ENCODE measurements at regions not wholly inside any gene's neighbourhood (a gene's known extent, or its start where the extent isn't known, plus 50 kb on each side); places are given as distances from the start of the nearest gene placed in this dataset.
A peak's percentile ranks its signal among the peaks of the same experiment; 100 is the strongest.

DNA sequence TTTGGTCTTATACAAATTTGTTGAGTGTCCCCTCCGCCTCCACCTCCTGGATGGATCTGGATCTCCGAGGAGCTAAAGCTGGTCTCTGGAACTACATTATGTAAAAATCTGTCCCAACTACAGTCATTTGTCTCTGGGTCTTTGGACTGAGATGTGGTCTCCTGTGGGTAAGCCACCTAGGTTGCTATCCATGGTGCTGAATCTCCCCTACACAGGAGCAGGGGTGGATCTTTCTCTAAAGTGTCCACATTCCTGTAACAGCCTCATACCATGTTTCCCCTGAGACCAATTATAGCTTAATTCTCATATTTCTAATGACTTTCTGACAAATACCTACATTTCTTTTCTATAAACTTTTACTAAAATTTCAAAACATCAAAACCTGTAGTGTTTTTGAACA, 625.8 kb downstream of the TAFA4 start:
- DNase-seq (ENCODE audit: low spot score), result peak; percentile 10

- no peak for DNase-seq (ENCODE audit: low spot score)
These were observed 636.9 kb downstream of the TAFA4 start for GRCh38 chr3:68295457-68295856.

DNA sequence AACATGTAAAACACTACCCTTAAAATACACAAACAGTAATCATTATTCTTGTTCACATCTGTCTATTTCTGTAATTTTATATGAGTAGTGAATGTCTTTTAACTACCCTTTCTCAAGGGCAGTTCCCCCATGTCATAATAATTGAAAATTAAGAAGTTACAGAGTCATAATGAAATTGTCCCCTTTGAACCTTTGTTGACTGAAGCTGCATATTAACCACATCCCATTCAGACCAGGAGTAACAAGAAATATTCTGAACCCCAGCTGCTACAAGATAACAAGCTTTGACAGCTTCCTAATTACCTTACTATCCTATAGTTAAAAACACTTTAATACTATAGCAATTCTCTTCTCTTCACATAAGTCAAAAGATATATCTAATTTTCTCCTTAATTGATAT, 635.9 kb upstream of the SUCLG2 start:
- no peak for DNase-seq (ENCODE audit: low spot score)

- no peak for DNase-seq (ENCODE audit: low spot score)
These were observed 633.7 kb upstream of the SUCLG2 start for GRCh38 chr3:68288085-68288484.

- no peak for DNase-seq (ENCODE audit: low spot score)
These were observed 632.7 kb upstream of the SUCLG2 start for GRCh38 chr3:68287101-68287500.

DNA sequence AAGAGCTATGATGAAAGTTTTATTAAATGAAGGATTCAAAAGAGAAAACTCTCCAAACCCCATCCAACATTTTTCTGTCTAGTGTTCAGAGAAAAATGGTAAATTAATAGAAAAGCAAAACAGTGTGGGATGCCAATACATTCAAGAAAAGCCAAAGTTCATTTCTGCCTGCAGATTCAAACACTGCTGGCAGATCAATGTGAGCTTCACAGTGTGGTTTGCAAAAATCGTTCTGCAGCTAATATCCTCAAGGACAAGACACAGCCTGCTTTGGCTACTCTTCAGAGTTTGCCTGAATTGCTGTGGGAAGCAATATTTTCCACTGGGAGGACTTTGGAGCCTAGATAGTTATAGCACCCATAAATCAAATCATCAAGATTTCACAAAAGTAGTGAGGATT, 619.9 kb upstream of the SUCLG2 start:
- DNase-seq (ENCODE audit: low spot score), result no peak

DNA sequence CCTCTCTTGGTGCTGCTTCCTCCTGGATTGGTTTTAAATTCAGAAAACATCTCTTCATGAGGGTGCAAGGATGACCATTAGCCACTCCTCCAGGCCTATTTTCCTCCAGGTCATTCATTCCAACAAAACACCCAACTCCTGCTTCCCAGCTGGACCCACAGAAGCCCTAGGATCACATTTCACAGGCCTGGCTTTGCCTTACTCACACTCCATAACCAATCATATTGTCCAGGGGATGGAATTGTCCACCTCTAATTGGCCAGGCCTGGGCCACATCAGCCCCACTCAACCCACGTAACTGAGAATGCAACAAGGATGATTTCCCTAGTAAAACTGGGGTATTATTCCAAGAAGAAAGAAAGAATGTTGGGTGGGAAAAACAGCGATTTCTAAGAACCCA, 616.7 kb upstream of the SUCLG2 start:
- DNase-seq (ENCODE audit: low spot score), result no peak

- DNase-seq (ENCODE audit: low spot score), result peak; percentile 1
These were observed 602.3 kb upstream of the SUCLG2 start for GRCh38 chr3:68256635-68257223.

DNA sequence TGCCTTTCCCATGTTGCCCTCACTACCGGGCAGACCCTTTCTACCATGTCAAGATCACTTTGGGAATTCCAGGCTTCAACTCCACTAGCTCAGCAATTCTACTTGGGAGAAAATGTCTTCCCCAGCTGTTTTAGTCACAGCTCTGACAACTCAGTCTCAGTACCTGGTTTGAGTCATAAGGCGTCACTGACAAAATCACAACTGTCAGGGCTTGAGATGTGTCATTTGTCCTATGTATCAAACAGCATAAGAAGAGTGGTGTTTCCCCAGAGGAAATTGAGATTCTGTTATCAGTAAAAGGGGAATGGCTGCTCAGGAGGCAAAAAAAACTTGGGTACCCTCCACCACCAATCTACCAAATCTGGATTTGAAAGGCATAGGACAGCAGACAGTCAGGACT, 594.9 kb upstream of the SUCLG2 start:
- no peak for DNase-seq (ENCODE audit: low spot score)

GRCh38 chr3:68242606-68243005, 588.2 kb upstream of the SUCLG2 start:
- DNase-seq (ENCODE audit: low spot score), result no peak

DNA sequence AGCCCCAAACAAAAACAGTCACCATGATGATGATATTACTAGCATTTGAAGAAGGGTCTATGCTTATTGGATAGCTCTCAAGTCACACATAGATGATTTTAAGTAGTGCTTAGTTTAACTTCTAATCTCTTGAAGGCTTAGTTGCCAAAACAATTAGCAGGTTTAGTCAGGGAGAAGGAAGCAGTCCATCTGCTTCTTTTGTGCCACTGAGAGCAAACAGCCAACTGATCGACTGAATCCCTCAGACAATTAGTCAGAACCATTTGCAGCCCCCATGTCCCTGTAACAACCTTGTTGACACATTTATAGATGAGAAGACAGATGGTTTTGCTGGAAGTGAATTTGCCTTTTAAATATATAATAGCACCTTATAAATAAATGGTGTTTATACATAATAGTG, 585.1 kb upstream of the SUCLG2 start:
- DNase-seq (ENCODE audit: low spot score), result no peak

- DNase-seq (ENCODE audit: low spot score), result no peak
These were observed 579.8 kb upstream of the SUCLG2 start for GRCh38 chr3:68234076-68234780.

DNA sequence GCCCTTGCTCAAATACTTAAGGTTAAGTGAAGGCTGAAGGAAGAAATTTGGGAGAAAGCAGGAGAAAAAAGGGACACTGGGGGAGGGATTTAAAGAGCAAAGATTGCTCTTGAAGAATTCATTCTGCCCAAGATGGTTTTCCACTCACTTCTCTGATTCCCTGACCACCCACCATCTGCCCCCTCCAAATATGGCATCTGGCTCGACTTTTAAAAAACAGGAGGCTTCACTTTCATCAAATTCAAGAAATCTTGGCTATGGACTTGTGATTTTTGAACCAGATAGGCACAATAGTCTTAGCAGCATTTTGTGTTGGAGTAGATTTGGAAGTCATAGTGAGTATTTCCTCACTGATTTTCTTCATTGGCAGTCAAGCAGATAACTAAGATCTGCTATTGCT, 574.4 kb upstream of the SUCLG2 start:
- no peak for DNase-seq (ENCODE audit: low spot score)

- DNase-seq (ENCODE audit: low spot score), result no peak
These were observed 566.4 kb upstream of the SUCLG2 start for GRCh38 chr3:68220832-68221231.

GRCh38 chr3:68211637-68212036, 557.2 kb upstream of the SUCLG2 start:
- no peak for DNase-seq (ENCODE audit: low spot score)

- DNase-seq (ENCODE audit: low spot score), result no peak
These were observed 556.2 kb upstream of the SUCLG2 start for GRCh38 chr3:68210635-68211034.

GRCh38 chr3:68207327-68207726, 552.9 kb upstream of the SUCLG2 start:
- DNase-seq (ENCODE audit: low spot score), result no peak

DNA sequence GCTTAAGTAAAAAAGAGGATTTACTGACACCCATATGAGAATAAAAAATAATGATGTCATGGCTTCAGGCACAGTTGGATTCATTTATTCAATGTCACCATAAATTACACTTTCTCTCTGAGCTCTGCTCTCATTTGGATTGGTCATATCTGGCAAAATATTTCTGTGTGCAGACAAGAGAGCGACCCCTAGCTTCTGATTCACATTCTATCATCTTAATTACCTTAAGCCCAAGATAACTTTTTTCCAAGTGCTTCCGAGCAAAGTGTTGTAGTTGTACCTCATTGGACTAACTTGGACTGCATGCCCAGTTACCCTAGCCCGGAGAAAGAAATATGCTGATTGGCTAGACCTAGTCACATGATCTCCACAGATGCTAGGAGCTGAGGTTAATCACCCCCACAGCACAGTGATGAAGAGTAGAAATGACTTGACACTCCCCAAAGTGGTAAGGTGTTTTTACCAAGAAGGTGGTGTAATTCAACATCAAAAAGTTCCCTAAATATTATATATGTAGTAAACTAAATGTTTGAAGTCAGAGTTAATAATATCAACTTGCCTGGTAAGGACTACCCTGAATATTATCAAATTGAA, 552.2 kb upstream of the SUCLG2 start:
- peak; percentile 0 for DNase-seq (ENCODE audit: low spot score)

DNA sequence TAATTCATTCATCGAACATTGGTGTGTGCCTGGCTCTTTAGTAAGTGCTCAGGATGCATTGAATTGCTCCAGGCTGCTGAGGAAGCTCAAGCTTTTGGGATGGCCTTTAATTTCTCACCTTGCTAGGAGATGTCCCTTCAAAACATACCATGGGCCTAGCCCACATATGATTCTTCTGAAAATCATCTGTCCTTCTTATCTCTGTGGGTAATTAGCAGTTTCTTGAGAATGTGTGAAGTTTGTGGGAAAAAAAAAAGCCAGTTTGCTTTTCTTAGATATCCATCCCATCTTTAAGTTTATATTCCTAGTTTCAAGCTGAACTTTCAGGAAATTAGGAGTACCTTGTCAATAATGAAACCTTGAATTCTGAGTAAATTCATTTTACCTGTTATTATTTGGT, 532.3 kb upstream of the SUCLG2 start:
- DNase-seq (ENCODE audit: low spot score), result no peak

DNA sequence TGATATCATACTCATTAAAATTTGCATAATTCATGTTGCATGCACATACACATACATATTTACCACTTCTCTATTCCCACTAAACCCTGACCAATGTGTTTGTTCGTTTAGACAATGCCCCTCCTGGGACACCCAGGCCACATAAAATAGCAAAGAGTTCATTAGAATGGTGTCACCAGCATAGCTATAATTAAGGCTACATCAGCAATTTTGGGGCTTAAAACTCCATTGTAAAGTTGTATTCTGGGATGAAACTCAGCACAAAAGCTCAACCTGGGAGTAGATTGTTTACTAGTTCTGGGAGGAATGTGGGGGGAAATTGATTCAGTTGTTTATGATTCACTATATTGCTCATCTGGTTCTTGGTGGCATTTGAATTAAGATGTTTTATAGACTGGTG, 522.2 kb upstream of the SUCLG2 start:
- DNase-seq (ENCODE audit: low spot score), result no peak

GRCh38 chr3:68173012-68173634, 518.7 kb upstream of the SUCLG2 start:
- DNase-seq (ENCODE audit: low spot score), result no peak

DNA sequence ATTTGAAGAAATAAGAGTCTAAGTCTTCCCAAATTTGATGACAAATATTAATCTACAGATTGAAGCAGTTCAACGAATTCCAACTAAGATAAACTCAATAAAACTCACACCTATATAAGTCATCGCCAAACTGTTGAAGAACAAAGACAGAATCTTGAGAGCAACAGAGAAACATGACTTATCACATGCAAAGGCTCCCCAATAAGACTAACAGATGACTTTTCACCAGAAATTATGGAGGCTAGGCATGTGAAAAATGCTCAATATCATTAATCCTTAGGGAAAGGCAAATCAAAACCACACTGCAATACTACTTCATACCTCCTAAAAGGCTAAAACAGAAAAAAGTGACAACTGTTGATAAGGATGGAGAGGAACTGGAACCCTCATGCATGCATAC, 517.6 kb upstream of the SUCLG2 start:
- DNase-seq (ENCODE audit: low spot score), result no peak

- no peak for DNase-seq (ENCODE audit: low spot score)
These were observed 509.6 kb upstream of the SUCLG2 start for GRCh38 chr3:68163968-68164367.

Data from NAMALWA (cell line).